ENCODE measurements at regions not wholly inside any gene's neighbourhood (a gene's known extent, or its start where the extent isn't known, plus 50 kb on each side); places are given as distances from the start of the nearest gene placed in this dataset.
A peak's percentile ranks its signal among the peaks of the same experiment; 100 is the strongest.
"Not testable (repeated sequence)": the region's sequence is repeated elsewhere in the genome, so short reads cannot be mapped to it uniquely, and the experiment has no call there.

- DNase-seq, result no peak
Measured at GRCh38 chr6:145092554-145092953, 642.8 kb downstream of the EPM2A start.

DNA sequence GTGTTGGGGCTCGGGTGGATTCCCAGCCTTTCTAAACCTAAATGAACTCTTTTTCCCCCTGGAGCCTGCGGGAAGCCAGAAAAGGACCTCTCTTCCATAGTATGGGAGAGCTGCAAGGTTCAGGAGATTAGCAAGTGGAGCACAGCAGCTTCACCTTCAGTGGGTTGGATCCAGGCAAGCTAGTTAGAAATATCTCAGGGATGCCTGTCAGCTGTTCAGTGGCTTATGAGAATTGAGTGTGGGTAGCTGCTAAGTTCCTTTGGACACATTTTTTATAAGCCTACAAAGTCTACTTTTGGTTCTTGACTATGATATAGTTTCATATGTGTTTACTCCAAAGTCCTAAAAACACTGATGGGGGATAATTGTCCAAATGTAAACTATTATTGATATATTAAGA lies 642.1 kb downstream of the EPM2A start:
- DNase-seq, result no peak

DNA sequence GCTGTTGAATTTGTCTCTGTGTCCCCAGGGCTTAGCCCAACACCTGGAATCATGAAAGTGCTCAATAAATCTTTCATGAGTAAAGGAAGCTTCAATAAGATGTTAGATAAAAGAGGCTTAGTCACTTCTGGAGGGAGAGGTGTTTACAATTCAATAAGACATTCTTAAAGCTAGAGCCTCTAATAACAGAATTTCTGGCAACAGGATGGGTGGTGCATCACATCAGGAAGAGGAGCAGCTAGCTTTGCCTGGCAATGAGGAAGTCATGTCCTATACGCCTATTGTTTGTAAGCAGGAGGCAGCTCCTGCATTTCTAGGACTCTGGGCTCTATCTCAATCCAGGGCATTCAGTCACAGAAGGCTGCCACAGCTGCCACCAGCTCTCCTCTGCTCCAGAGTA lies 638.5 kb downstream of the EPM2A start:
- no peak for DNase-seq

GRCh38 chr6:145098127-145098526 lies 637.2 kb downstream of the EPM2A start:
- DNase-seq, result not testable (repeated sequence)

DNA sequence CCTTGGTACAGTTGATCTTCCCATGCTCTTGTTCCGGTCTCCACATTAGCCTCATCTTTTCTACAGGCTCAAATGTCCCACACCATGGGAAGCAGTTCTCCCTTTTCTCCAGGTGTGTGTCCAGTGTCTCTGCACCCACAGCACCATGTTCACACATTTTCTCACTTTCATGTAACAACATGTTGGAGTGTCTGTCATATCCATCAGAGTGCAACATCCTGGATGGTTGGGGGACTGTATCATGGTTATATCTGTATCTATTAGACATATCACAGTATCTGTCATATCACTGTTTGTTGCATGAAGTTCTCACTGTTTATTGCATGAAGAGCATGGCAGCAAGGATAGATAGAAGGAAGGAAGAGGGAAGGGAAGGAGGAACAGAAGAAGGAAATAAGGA lies 635.6 kb downstream of the EPM2A start:
- DNase-seq, result no peak

GRCh38 chr6:145110109-145110508 lies 625.2 kb downstream of the EPM2A start:
- DNase-seq, result no peak

DNA sequence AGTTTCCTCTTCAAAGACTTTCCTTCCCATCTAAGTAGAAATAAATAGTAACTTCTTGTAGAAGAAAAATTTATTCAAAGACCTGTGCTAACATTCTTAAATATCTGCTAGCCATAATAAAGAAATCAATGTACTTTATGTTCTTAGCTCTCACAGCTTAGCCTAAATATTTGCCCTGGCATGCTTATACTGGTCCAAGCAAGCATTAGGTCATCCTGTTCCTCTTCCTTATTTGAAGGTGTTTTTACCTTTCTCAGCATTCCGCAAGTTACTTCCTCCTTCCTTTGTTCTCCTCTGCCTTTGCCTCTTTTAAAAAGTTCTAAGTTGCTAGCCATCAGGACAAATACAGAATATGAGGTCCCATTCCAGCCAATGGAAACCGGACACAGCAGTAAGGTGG lies 623.9 kb downstream of the EPM2A start:
- DNase-seq, result not testable (repeated sequence)

DNA sequence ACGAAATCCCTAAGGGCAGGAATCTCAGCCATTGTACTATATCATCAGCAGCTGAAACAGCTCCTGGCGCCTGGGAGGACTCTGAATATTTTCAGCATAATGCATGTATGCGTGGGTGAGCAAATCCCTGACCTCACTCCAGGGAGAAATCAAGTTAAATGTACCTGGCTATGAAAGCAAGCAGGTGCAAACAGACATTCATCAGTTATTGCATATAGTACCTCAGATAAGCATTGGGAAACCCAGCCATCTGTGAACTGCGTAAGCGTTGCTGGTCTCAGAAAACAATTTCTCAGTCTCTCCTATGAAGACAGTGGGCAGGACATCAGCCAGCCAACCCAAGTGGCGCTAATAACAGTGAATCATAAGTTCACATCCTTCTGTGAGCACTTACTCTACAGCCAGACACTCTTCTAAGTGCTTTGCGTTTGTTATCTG lies 622.6 kb downstream of the EPM2A start:
- DNase-seq, result no peak

DNA sequence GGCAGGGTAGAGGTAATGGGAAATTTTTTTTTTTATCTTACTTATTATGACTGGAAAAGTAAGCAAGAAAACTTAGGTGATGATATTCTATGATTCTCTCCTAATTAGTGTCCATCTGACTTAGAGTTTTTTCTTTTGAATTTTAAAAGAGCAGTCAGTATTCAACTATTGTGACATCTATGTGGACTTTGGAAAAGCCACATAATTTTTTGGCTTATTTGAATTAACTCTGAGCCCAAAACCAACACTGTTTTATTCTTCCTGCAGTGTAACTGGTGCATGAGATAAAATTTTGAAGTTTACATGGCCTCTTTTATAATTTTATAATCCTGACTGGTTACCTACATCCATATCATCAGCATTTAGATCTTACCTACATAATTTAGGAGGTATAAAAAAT lies 619.7 kb downstream of the EPM2A start:
- no peak for DNase-seq

- DNase-seq, result no peak
Measured at GRCh38 chr6:145116591-145117178, 618.6 kb downstream of the EPM2A start.

- DNase-seq, result no peak
Measured at GRCh38 chr6:145118224-145118623, 617.1 kb downstream of the EPM2A start.

GRCh38 chr6:145119081-145119480 lies 616.2 kb downstream of the EPM2A start:
- DNase-seq, result no peak

DNA sequence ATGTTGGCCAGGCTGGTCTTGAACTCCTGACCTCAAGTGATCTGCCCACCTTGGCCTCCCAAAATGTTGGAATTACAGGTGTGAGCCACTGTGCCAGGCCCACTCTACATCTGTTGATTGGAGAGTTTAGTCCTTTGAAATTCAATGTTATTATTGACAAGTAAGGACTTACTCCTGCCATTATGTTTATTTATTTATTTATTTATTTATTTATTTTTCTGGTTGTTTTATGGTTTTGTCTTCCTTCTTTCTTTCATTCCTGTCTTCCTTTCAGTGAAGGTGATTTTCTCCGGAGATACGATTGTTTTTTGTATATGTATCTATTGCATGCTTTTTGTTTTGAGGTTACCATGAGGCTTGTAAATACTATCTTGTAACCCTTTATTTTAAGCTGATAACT lies 602.6 kb downstream of the EPM2A start:
- no peak for DNase-seq

GRCh38 chr6:145135702-145136101 lies 599.6 kb downstream of the EPM2A start:
- no peak for DNase-seq

GRCh38 chr6:145137425-145137824 lies 597.9 kb downstream of the EPM2A start:
- DNase-seq, result peak; percentile 37 to 43

DNA sequence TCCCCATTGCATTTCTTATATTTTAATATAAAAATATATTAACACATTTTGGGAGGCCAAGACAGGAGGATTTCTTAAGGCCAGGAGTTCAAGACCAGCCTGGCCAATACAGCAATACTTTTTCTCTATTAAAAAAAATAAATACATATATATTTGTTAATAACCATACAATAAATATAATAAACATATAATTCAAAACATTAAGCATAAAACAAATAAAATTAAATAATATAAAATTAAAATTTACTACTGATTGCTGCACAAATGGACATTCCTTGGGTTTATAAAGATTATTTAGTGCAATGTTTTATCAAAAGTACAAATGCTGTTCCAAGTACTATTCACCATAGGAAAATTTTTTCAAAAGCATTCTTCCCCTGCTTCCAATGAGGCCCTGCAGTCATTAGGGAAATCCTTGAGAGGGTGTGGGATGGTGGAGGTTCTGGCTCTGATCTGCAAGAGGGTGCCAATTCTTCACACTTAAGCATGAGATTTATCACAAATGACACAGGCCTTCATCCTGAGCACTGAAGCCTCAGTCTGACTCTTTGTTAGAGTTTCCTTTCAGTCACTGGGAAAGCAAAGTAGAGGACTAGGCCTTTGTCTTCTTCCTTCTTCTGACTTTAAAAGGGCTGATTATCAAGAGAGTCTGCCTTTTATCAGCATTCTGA lies 596.7 kb downstream of the EPM2A start:
- DNase-seq, result no peak

- DNase-seq, result no peak
Measured at GRCh38 chr6:145139140-145139850, 596.0 kb downstream of the EPM2A start.

DNA sequence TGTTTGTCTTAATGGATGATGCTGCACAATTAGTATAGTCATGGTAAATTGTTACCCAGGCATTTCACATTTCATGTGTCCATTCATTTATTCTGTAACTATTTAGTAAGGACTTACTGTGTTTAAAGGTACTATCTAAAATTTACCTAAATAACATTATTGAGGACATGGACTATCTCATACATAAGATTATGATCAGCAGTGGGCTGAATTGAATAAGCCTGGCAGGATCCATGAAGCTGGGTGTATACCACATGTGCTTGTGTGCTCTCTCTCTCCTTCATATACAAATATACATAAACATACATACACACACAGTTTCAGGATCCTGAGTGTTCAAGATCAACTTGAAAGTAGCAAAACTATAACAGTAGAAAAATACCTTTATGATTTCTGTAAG lies 595.4 kb downstream of the EPM2A start:
- DNase-seq, result no peak

DNA sequence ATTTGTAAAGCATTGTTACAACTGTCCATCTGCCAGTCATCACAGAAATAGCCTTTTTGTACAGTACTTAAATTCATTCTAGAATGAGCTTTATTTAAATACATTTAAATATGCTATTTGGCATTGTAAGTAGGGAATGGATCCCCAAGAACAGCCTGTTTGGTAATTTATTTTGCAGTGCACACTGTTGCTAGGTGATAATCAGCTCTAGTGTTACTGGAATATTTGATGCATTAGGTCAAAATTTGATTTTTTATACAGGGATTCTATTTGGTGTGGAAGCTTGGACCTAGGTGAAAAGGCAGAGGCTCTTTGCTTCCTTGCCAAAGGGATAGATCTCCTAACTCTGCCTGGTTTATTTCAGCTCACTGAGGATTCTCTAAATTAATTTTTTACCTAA lies 593.7 kb downstream of the EPM2A start:
- DNase-seq, result no peak

- no peak for DNase-seq
Measured at GRCh38 chr6:145142958-145143357, 592.4 kb downstream of the EPM2A start.

- DNase-seq, result no peak
Measured at GRCh38 chr6:145143379-145143778, 591.9 kb downstream of the EPM2A start.

GRCh38 chr6:145147559-145147958 lies 587.8 kb downstream of the EPM2A start:
- DNase-seq, result no peak

DNA sequence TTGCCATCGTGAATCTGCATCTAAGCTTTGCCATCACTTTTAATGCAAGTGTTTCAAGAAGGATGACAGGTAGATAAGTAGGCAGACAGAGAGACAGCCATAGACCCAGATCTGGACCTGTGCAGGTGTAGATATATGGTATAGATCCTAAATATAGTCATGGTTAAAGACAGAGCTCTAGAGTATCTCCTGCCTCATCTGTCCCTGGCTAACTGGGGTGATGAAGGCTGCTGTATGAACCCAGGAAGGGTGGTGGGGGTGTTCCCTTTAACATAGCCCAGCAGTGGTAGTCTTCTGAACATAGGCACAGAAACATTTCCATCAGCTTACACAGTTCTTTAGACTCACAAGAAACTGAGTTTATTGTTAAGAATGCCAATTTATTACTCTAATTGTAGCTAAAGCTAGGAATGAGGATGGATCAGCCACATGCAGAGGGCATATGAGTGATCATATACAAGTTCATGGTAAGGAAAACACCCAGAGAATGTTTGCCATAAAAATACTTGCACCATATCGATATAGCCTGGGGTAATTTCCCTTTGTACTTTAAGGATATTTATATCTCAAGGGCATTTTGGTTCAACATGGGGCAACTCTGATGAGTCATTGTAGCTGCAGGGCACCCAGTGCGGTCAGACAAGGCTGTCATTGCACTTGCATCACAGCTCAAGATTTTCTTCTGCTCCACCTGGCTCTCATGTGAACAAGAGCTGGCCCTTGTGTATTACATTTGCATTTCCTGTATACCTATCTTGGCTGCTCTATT lies 587.2 kb downstream of the EPM2A start:
- peak; percentile 97 to 98 for DNase-seq

DNA sequence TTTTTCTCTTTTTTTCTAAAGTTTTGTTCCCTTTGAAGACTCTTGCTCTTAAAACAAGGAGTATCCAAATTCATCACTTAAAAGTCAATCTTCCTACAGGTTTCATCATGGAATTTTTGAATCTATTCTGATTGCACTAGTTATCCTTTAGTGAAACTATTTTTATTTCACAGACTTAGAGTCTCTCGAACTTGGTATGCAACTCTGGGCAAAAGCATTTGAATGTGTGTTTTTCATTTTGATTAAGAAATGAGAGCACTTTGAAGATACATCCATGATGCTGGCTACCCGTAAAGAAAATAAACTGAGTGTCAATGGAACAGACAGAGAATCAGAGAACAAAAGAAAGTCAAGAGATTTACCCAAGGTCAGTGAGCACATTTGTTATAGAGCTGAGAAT lies 586.5 kb downstream of the EPM2A start:
- DNase-seq, result no peak

Measured in AML-193 (cell line).